ENCODE measurements at regions not wholly inside any gene's neighbourhood (a gene's known extent, or its start where the extent isn't known, plus 50 kb on each side); places are given as distances from the start of the nearest gene placed in this dataset.

DNA sequence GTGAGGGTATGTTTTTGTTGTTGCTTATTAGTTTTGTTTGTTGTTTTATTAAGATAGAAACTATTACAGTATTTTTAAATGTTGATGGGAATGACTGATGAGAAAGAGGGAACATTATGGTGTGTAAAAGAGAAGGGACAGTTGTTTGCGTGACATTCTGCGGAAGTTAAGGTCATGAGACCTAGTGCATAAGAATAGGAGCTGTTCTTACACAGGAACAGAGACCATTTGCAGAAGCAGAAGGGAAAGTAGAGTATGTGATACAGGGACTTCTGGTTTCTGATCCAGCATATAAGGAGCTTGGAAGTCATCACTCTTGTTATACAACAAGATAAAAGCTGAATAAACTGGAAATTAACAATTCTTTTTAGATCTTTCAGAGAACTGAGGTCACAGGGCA lies 299.2 kb upstream of the API5 start:
- TF ChIP-seq ZBTB7A (IDR thresholded peaks at IDR 0.05; ENCODE audit: low read depth) (no peak), CEBPB (IDR thresholded peaks at IDR 0.05) (no peak), FOXM1 (IDR thresholded peaks at IDR 0.05; ENCODE audit: borderline replicate concordance, low read depth) (no peak), EGR1 (IDR thresholded peaks at IDR 0.05) (no peak)

DNA sequence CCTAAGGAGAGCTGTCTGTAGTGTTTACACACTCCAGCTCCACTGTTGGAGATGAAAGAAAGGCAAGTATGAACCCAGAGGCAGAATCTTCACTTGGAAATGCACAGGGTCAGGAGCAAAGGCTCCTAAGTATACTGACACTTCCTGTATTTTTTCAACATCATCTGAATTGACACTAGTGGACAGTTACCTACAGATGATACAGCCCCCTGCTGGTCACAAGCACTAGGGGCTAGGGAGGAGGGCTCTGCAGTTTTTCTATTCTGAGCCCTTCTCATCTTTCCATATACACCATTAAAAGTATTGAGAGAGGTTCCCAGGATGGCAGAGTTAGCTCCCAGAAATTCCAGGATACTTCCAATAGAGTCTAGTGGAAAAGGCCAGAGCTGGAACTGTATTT lies 290.3 kb upstream of the API5 start:
- TF ChIP-seq, protein P1, sequence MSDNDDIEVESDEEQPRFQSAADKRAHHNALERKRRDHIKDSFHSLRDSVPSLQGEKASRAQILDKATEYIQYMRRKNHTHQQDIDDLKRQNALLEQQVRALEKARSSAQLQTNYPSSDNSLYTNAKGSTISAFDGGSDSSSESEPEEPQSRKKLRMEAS (IDR thresholded peaks at IDR 0.05), result no peak
- no peak for TF ChIP-seq TEAD4 (IDR thresholded peaks at IDR 0.05)
- no peak for TF ChIP-seq TAF1 (IDR thresholded peaks at IDR 0.05; ENCODE audit: low read depth)
- no peak for TF ChIP-seq NFIC (IDR thresholded peaks at IDR 0.05)
- no peak for TF ChIP-seq YY1 (IDR thresholded peaks at IDR 0.05; ENCODE audit: low read depth)
- no peak for TF ChIP-seq ZBTB7A (IDR thresholded peaks at IDR 0.05; ENCODE audit: low read depth)
- TF ChIP-seq, protein P2, sequence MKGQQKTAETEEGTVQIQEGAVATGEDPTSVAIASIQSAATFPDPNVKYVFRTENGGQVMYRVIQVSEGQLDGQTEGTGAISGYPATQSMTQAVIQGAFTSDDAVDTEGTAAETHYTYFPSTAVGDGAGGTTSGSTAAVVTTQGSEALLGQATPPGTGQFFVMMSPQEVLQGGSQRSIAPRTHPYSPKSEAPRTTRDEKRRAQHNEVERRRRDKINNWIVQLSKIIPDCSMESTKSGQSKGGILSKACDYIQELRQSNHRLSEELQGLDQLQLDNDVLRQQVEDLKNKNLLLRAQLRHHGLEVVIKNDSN (IDR thresholded peaks at IDR 0.05), result no peak
- TF ChIP-seq, protein P3, sequence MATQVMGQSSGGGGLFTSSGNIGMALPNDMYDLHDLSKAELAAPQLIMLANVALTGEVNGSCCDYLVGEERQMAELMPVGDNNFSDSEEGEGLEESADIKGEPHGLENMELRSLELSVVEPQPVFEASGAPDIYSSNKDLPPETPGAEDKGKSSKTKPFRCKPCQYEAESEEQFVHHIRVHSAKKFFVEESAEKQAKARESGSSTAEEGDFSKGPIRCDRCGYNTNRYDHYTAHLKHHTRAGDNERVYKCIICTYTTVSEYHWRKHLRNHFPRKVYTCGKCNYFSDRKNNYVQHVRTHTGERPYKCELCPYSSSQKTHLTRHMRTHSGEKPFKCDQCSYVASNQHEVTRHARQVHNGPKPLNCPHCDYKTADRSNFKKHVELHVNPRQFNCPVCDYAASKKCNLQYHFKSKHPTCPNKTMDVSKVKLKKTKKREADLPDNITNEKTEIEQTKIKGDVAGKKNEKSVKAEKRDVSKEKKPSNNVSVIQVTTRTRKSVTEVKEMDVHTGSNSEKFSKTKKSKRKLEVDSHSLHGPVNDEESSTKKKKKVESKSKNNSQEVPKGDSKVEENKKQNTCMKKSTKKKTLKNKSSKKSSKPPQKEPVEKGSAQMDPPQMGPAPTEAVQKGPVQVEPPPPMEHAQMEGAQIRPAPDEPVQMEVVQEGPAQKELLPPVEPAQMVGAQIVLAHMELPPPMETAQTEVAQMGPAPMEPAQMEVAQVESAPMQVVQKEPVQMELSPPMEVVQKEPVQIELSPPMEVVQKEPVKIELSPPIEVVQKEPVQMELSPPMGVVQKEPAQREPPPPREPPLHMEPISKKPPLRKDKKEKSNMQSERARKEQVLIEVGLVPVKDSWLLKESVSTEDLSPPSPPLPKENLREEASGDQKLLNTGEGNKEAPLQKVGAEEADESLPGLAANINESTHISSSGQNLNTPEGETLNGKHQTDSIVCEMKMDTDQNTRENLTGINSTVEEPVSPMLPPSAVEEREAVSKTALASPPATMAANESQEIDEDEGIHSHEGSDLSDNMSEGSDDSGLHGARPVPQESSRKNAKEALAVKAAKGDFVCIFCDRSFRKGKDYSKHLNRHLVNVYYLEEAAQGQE (IDR thresholded peaks at IDR 0.05; ENCODE audit: low read depth), result no peak
- TF ChIP-seq CREB1 (IDR thresholded peaks at IDR 0.05; ENCODE audit: low read depth), result no peak
- no peak for TF ChIP-seq CEBPB (IDR thresholded peaks at IDR 0.05)
- TF ChIP-seq EP300 (IDR thresholded peaks at IDR 0.05; ENCODE audit: borderline replicate concordance), result no peak
- TF ChIP-seq RAD21 (IDR thresholded peaks at IDR 0.05; ENCODE audit: low read depth), result no peak
- TF ChIP-seq TCF12 (IDR thresholded peaks at IDR 0.05; ENCODE audit: low read depth), result no peak
- no peak for TF ChIP-seq FOXM1 (IDR thresholded peaks at IDR 0.05; ENCODE audit: borderline replicate concordance, low read depth)

DNA sequence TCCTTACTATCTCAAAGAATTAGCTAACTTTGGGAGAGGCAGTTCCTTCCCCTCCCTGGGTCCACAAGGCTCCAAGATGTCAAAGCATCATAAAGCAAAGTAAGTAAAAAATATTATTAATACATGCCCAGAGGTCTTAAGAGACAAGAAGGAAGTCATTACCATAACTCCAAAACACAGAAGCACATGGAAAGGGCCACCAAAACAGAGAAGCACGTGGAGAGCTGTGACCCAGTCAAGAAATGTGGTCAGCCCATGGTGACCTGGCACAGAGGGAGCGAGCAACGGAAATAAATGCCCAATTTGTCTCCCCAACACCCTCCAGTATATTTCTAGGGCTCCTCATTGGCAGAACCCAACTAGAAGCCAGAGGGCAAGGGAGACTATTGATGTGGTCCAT lies 277.5 kb upstream of the API5 start:
- TF ChIP-seq EP300 (IDR thresholded peaks at IDR 0.05; ENCODE audit: borderline replicate concordance), result no peak
- TF ChIP-seq TEAD4 (IDR thresholded peaks at IDR 0.05), result no peak
- TF ChIP-seq EGR1 (IDR thresholded peaks at IDR 0.05), result no peak
- no peak for TF ChIP-seq TAF1 (IDR thresholded peaks at IDR 0.05; ENCODE audit: low read depth)
- no peak for TF ChIP-seq ZBTB7A (IDR thresholded peaks at IDR 0.05; ENCODE audit: low read depth)
- TF ChIP-seq, protein P2 (IDR thresholded peaks at IDR 0.05), result no peak
- TF ChIP-seq NFIC (IDR thresholded peaks at IDR 0.05), result no peak
- TF ChIP-seq RAD21 (IDR thresholded peaks at IDR 0.05; ENCODE audit: low read depth), result no peak
- no peak for TF ChIP-seq CREB1 (IDR thresholded peaks at IDR 0.05; ENCODE audit: low read depth)
- no peak for TF ChIP-seq TCF12 (IDR thresholded peaks at IDR 0.05; ENCODE audit: low read depth)
- TF ChIP-seq, protein P3 (IDR thresholded peaks at IDR 0.05; ENCODE audit: low read depth), result no peak
- TF ChIP-seq, protein P1 (IDR thresholded peaks at IDR 0.05), result no peak
- TF ChIP-seq YY1 (IDR thresholded peaks at IDR 0.05; ENCODE audit: low read depth), result no peak
- no peak for TF ChIP-seq FOXM1 (IDR thresholded peaks at IDR 0.05; ENCODE audit: borderline replicate concordance, low read depth)
- no peak for TF ChIP-seq CEBPB (IDR thresholded peaks at IDR 0.05)

DNA sequence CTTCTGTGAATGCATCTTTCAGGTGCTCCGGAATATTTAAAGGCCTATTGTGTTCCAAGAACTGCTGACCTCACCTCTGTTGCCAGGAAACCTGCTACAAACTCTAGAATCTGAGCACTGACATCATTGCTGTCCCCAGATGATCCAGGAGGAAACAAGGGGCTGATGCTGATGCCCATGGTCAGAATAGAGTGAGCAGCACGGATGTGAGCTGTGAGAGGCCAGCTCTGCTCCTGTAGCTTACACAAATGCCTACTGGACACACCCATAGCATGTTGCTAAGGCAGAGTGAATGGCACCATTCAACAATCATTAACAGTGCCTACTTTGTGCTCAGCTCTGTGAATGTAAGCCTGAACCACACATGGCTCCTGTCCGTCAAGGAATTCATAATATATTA lies 276.7 kb upstream of the API5 start:
- TF ChIP-seq EGR1 (IDR thresholded peaks at IDR 0.05) (no peak), YY1 (IDR thresholded peaks at IDR 0.05; ENCODE audit: low read depth) (no peak), CEBPB (IDR thresholded peaks at IDR 0.05) (no peak), RAD21 (IDR thresholded peaks at IDR 0.05; ENCODE audit: low read depth) (no peak), TEAD4 (IDR thresholded peaks at IDR 0.05) (no peak), TCF12 (IDR thresholded peaks at IDR 0.05; ENCODE audit: low read depth) (no peak), EP300 (IDR thresholded peaks at IDR 0.05; ENCODE audit: borderline replicate concordance) (no peak), TAF1 (IDR thresholded peaks at IDR 0.05; ENCODE audit: low read depth) (no peak), NFIC (IDR thresholded peaks at IDR 0.05) (no peak), CREB1 (IDR thresholded peaks at IDR 0.05; ENCODE audit: low read depth) (no peak), ZBTB7A (IDR thresholded peaks at IDR 0.05; ENCODE audit: low read depth) (no peak), FOXM1 (IDR thresholded peaks at IDR 0.05; ENCODE audit: borderline replicate concordance, low read depth) (no peak)
- TF ChIP-seq, protein P1 (IDR thresholded peaks at IDR 0.05), result no peak
- TF ChIP-seq, protein P2 (IDR thresholded peaks at IDR 0.05), result no peak
- TF ChIP-seq, protein P3 (IDR thresholded peaks at IDR 0.05; ENCODE audit: low read depth), result no peak
